DND-41 (cell line): ENCODE measurements at regions not wholly inside any gene's neighbourhood (a gene's known extent, or its start where the extent isn't known, plus 50 kb on each side); places are given as distances from the start of the nearest gene placed in this dataset.

Experiments
- ATAC-seq: fragments of 200-7000 bp; cut with Tn5 transposase; 3 replicates; pipeline ENCODE4 v1.9.1; 2021; ENCODE audit warnings: low read depth; ENCODE audit not compliant: insufficient read depth
- DNase-seq: peaks from one replicate; pipeline ENCODE4 v3.0.0-alpha.2; 2020
- H2AFZ ChIP-seq: 2 replicates; pipeline ENCODE4 v1.6.0; 2012; ENCODE audit warnings: low read depth, low read length
- H3K27ac ChIP-seq: 2 replicates; pipeline ENCODE4 v1.5.1; 2012; ENCODE audit warnings: low read length, inconsistent platforms
- H3K27me3 ChIP-seq: fragments of 200-600 bp; sonication (generic); 2 replicates; pipeline ENCODE4 v1.6.0; 2012; ENCODE audit warnings: low read length, mild to moderate bottlenecking, inconsistent platforms; ENCODE audit not compliant: insufficient read depth, poor library complexity
- H3K36me3 ChIP-seq: 2 replicates; pipeline ENCODE4 v1.5.1; 2012; ENCODE audit warnings: low read length, inconsistent platforms; ENCODE audit not compliant: insufficient read depth
- H3K4me1 ChIP-seq: 2 replicates; pipeline ENCODE4 v1.5.1; 2012; ENCODE audit warnings: mild to moderate bottlenecking, low read length; ENCODE audit not compliant: insufficient read depth
- H3K4me2 ChIP-seq: 2 replicates; pipeline ENCODE4 v1.6.0; 2012; ENCODE audit warnings: mild to moderate bottlenecking, moderate library complexity, low read length, inconsistent platforms; ENCODE audit not compliant: insufficient read depth
- H3K4me3 ChIP-seq, 2 experiments: fragments of 200-600 bp in 1 of 2; shearing (Covaris generic) in 1 of 2; 2 replicates each; pipeline ENCODE4 v1.5.1; 2012 to 2016; ENCODE audit warnings: inconsistent platforms in 2 of 2, low read length in 2 of 2, mild to moderate bottlenecking in 2 of 2, low read depth in 1 of 2, moderate library complexity in 1 of 2
- H3K79me2 ChIP-seq: 2 replicates; pipeline ENCODE4 v1.6.0; 2012; ENCODE audit warnings: low read length, inconsistent platforms; ENCODE audit not compliant: insufficient read depth
- H3K9ac ChIP-seq: 2 replicates; pipeline ENCODE4 v1.6.0; 2012; ENCODE audit warnings: low read depth, mild to moderate bottlenecking, inconsistent platforms, low read length, moderate library complexity
- H3K9me3 ChIP-seq: 2 replicates; pipeline ENCODE4 v1.5.1; 2012; ENCODE audit warnings: low read length, moderate library complexity, mild to moderate bottlenecking, inconsistent platforms; ENCODE audit not compliant: insufficient read depth, severe bottlenecking
- H4K20me1 ChIP-seq: 2 replicates; pipeline ENCODE4 v1.6.0; 2012; ENCODE audit warnings: low read length; ENCODE audit not compliant: insufficient read depth
- CTCF ChIP-seq: IDR thresholded peaks from 2 replicates; pipeline ENCODE4 v1.5.1; 2012; ENCODE audit warnings: borderline replicate concordance, low read length, moderate library complexity, mild to moderate bottlenecking; ENCODE audit not compliant: poor library complexity, severe bottlenecking; ENCODE audit errors: extremely low read depth
- EZH2 ChIP-seq: IDR thresholded peaks from 3 replicates; pipeline ENCODE4 v1.6.1; 2012; ENCODE audit warnings: borderline replicate concordance, low read depth, mild to moderate bottlenecking, moderate library complexity, low read length, inconsistent platforms; ENCODE audit not compliant: severe bottlenecking

GRCh38 chr1:68551459-68551858, 54.6 kb upstream of the DEPDC1 start:
- Histone ChIP-seq H3K4me2 (no peak overlapping the region), H3K9ac (no peak overlapping the region), H3K27me3 (no peaks in the 10 kb centered on the region), H4K20me1 (no peaks in the 10 kb centered on the region), H3K79me2 (no peaks in the 10 kb centered on the region), H3K36me3 (no peaks in the 10 kb centered on the region), H3K27ac (no peak overlapping the region), H3K9me3 (no peaks in the 10 kb centered on the region), H3K4me1 (no peaks in the 10 kb centered on the region), H3K4me3 (no peak overlapping the region), H2AFZ (no peak overlapping the region)
- ATAC-seq (no peak), DNase-seq (no peak)
- TF ChIP-seq EZH2, result no peak
- TF ChIP-seq CTCF, result no peak

- Histone ChIP-seq H3K4me3 (no peak overlapping the region), H2AFZ (no peak overlapping the region), H4K20me1 (no peaks in the 10 kb centered on the region), H3K9me3 (no peaks in the 10 kb centered on the region), H3K27me3 (peaks cover 3% of the 10 kb centered on the region), H3K79me2 (no peaks in the 10 kb centered on the region), H3K36me3 (no peaks in the 10 kb centered on the region), H3K9ac (no peak overlapping the region), H3K4me1 (no peaks in the 10 kb centered on the region), H3K27ac (no peak overlapping the region), H3K4me2 (no peak overlapping the region)
- TF ChIP-seq CTCF (no peak), EZH2 (no peak)
- DNase-seq (no peak), ATAC-seq (no peak)
These were observed 61.6 kb upstream of the DEPDC1 start for GRCh38 chr1:68558321-68559026.

- Histone ChIP-seq H3K4me1 (no peaks in the 10 kb centered on the region), H3K79me2 (no peaks in the 10 kb centered on the region), H4K20me1 (no peaks in the 10 kb centered on the region), H3K36me3 (no peaks in the 10 kb centered on the region), H3K4me3 (no peak overlapping the region), H3K27ac (no peak overlapping the region), H3K27me3 (peaks cover 4% of the 10 kb centered on the region), H3K4me2 (no peak overlapping the region), H3K9ac (no peak overlapping the region), H2AFZ (no peak overlapping the region), H3K9me3 (no peaks in the 10 kb centered on the region)
- TF ChIP-seq EZH2 (no peak), CTCF (no peak)
- ATAC-seq (no peak), DNase-seq (no peak)
These were observed 69.0 kb upstream of the DEPDC1 start for GRCh38 chr1:68565923-68566322.
